Spinal cord (tissue), 9 donors: ENCODE measurements at regions not wholly inside any gene's neighbourhood (a gene's known extent, or its start where the extent isn't known, plus 50 kb on each side); places are given as distances from the start of the nearest gene placed in this dataset.
"Not testable (repeated sequence)": the region's sequence is repeated elsewhere in the genome, so short reads cannot be mapped to it uniquely, and the experiment has no call there.

ENCODE experiments used
- DNase-seq, 6 donors: peaks; one replicate each; pipeline versions ENCODE4 v3.0.0 to v3.0.0-alpha.2; 2013 to 2015; ENCODE audit warnings: low spot score in 6 of 6, low read depth in 4 of 6
- H3K27ac ChIP-seq: one replicate; pipeline ENCODE4 v1.5.1; 2013; ENCODE audit warnings: low read depth, low read length, control low read depth
- H3K27me3 ChIP-seq: one replicate; pipeline ENCODE4 v1.6.1; 2013; ENCODE audit warnings: low read length; ENCODE audit not compliant: control insufficient read depth, insufficient read depth
- H3K36me3 ChIP-seq: one replicate; pipeline ENCODE4 v1.6.1; 2013; ENCODE audit warnings: low read length; ENCODE audit not compliant: control insufficient read depth, insufficient read depth
- H3K4me1 ChIP-seq: one replicate; pipeline ENCODE4 v1.6.1; 2013; ENCODE audit warnings: low read length; ENCODE audit not compliant: control insufficient read depth, insufficient read depth
- H3K4me3 ChIP-seq: one replicate; pipeline ENCODE4 v1.5.1; 2013; ENCODE audit warnings: low read depth, low read length, control low read depth
- H3K9me3 ChIP-seq: one replicate; pipeline ENCODE4 v1.6.1; 2013; ENCODE audit warnings: low read length; ENCODE audit not compliant: control insufficient read depth, insufficient read depth
- WGBS: methylation state at CpG from one replicate; pipeline ENCODE4 v1.1.5; 2013; ENCODE audit warnings: missing lambda C conversion rate; ENCODE audit not compliant: insufficient coverage; 5-methylcytosine and 5-hydroxymethylcytosine counted together
- donor health status: healthy.

DNA sequence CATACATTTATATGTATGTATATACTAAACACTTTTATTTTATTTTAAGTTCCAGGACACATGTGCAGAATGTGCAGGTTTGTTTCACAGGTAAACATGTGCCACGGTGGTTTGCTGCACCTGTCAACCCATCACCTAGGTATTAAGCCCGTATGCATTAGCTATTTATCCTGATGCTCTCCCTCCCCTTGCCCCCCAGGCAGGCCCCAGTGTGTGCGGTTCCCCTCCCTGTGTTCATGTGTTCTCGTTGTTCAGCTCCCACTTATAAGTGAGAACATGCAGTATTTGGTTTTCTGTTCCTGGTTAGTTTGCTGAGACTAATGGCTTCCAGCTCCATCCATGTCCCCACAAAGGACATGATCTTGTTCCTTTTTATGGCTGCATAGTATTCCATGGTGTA lies 158.3 kb downstream of the TMEM132E start:
- H3K27ac ChIP-seq, H3K9me3 ChIP-seq, H3K27me3 ChIP-seq, H3K4me3 ChIP-seq, DNase-seq, H3K36me3 ChIP-seq: not testable (repeated sequence)
- H3K4me1 ChIP-seq = peaks cover 22% of the 10 kb centered on the region
- WGBS = 76% methylated on average over 2 of the region's 4 CpGs

DNA sequence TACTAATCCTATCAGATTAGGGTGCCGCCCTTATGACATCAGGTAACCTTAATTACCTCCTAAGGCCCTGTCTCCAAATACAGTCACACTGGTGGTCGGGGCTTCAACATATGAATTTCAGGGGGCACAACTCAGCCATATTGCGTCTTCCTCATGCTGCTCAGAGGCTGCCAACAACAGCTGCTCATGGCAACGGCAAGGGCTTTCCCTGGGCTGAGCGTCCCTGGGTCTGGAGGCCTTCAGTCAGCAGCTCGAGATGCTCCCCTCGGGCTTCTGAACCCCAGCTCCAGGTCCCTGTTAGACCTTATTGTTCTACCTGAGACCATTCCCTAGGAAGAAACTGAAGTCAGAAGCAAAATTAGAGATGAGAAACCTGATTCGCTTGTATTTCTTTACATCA lies 157.2 kb downstream of the TMEM132E start:
- no peaks in the 10 kb centered on the region for H3K36me3 ChIP-seq
- no peaks in the 10 kb centered on the region for H3K9me3 ChIP-seq
- H3K27me3 ChIP-seq = peaks cover under 1% of the 10 kb centered on the region
- H3K4me1 ChIP-seq = peaks cover 22% of the 10 kb centered on the region
- no peak overlapping the region for H3K27ac ChIP-seq
- H3K4me3 ChIP-seq = no peak overlapping the region
- DNase-seq = no peak
- 75% methylated on average over 6 of the region's 8 CpGs for WGBS

DNA sequence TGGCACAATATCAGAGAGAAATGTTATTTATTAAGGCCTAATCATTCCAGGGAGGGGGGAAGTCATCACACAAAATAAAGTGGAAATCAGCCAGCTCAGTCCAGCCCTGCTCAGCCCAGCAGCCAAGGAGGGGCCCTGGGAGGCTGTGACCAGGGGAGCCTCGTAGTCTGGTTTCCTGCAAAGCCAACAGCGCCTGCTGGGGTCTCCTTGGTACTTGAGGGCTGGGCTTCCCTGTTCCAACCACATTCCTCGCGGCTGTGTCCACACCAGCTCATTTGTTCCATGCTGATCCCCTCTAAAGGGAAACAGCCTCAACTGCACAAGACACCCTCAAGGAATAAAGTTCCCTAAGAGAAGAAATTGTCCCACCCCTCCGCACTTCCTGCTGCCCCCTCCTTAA lies 154.0 kb downstream of the TMEM132E start:
- H3K27ac ChIP-seq = no peak overlapping the region
- no peak overlapping the region for H3K4me3 ChIP-seq
- H3K9me3 ChIP-seq = no peaks in the 10 kb centered on the region
- WGBS = 18% methylated on average over 4 of the region's 5 CpGs
- DNase-seq = peak in 1 of 6 donors; percentile 42
- H3K27me3 ChIP-seq = no peaks in the 10 kb centered on the region
- H3K36me3 ChIP-seq = no peaks in the 10 kb centered on the region
- H3K4me1 ChIP-seq = peaks cover 18% of the 10 kb centered on the region

DNA sequence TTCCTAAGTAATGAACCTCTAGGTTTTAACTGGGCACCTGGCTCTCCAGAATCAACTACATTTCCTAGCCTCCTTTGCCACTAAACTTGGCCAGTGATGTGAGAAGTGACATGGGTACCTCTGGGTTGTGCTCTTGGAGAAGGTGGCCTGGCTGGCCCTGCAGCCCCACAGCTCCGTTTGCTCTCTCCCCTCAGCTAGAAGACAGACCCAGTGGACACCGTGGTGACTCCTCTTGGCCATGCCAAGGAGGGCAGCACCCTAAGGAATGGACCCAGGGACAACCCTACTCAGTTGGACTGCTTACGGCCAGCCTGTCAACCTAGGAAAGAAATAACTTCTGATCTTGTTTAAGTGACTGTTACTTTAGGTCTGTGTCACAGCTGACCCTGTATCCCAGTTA lies 151.4 kb downstream of the TMEM132E start:
- H3K4me1 ChIP-seq = peaks cover 17% of the 10 kb centered on the region
- DNase-seq = no peak
- H3K27me3 ChIP-seq = no peaks in the 10 kb centered on the region
- no peak overlapping the region for H3K27ac ChIP-seq
- H3K36me3 ChIP-seq = no peaks in the 10 kb centered on the region
- WGBS = 83% methylated on average over 2 of the region's 3 CpGs
- no peaks in the 10 kb centered on the region for H3K9me3 ChIP-seq
- no peak overlapping the region for H3K4me3 ChIP-seq

DNA sequence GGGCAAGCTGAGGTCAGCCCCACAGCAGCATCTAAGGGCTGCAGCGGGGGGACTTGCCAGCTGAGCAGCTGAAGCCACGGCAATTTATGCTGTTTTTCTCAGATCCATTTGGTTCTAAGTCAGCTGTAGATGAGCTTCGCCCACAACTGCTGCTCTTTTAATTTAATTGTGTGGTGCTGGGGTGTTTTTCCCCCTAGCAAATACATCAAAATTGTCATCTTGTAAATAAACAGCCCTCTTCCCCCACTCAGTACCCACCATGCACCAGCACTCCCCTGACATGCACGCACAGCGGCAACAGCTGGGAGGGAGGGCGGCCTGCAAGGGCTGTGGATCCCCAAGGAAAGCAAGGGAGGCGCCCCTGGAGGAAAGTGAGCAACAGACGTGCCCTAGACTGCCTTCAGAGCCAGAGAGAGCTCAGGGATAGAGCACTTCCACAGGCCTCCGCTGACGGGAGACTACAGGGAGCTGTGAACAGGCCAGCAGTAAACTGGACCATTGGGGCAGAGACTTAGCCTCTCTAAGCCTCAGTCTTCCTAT lies 149.5 kb downstream of the TMEM132E start:
- WGBS = 78% methylated on average over 5 of the region's 10 CpGs
- H3K36me3 ChIP-seq = no peaks in the 10 kb centered on the region
- DNase-seq = no peak
- peaks cover 28% of the 10 kb centered on the region for H3K4me1 ChIP-seq
- H3K27me3 ChIP-seq = no peaks in the 10 kb centered on the region
- no peaks in the 10 kb centered on the region for H3K9me3 ChIP-seq
- no peak overlapping the region for H3K27ac ChIP-seq
- H3K4me3 ChIP-seq = no peak overlapping the region

DNA sequence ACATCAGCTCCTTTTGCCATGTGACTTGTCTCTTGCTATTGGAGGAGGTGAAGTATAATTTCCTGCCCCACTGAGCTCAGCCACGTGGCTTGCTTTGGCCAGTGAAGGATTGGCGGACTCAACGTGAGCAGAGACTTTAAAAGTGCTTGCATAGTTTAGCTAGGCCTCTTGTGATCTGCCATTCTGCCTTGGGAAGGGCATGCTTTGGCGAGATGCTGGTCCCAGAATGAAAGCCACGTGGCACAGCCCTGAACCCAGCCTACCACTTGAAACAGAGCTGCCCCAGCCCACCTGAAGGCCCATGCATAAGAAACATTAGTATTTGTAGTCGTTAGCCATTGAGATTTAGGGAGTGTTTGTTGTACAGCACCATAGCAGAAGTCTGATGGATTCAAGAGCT lies 148.2 kb downstream of the TMEM132E start:
- 61% methylated on average over 4 of the region's 6 CpGs for WGBS
- H3K27me3 ChIP-seq = peaks cover 2% of the 10 kb centered on the region
- H3K36me3 ChIP-seq = no peaks in the 10 kb centered on the region
- peaks cover 25% of the 10 kb centered on the region for H3K4me1 ChIP-seq
- H3K27ac ChIP-seq = no peak overlapping the region
- DNase-seq = no peak
- no peaks in the 10 kb centered on the region for H3K9me3 ChIP-seq
- H3K4me3 ChIP-seq = no peak overlapping the region

DNA sequence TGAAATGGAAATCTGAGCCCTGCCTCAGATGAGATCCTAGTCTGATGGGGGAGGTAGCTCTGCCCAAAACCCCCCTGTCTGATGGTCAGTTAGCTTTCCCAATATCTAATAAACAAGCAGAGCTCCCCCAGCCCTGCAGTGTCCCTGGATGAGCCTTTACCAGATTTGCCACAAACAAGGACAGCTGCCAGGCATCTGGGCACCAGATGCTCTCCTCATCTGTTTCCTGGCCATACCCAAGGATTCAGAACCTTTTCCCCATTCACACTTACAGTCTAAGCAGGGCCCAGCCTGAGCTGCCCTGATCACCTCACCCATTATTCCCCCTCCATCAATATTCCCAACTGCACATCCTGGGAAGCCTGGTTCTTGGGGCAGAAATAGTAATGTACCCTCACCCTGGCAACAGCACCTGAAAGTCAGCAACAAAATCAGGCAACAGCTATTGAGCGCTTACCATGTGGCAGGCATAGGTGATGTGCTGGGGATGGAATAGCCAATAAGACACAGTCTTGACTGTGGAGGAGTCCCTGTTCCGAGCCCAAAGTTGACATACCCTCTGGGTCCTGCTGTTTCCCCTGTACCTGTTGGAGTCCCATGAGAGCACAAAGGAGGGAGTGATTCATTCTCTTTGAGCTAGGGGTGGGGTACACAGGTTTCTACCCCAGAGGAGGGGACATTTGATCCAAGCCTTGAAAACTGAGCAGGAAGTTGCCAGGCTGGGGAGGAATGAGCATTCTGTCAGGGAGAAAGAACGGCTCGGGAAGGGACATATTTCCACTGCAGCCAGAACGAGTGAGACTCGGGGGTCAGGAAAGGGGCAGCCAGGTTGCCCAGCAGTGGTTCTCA lies 147.4 kb downstream of the TMEM132E start:
- WGBS = 69% methylated on average over 6 of the region's 6 CpGs
- Histone ChIP-seq H3K4me3 (no peak overlapping the region), H3K9me3 (no peaks in the 10 kb centered on the region), H3K4me1 (peaks cover 31% of the 10 kb centered on the region), H3K27me3 (peaks cover 3% of the 10 kb centered on the region), H3K27ac (no peak overlapping the region), H3K36me3 (no peaks in the 10 kb centered on the region)
- peak in 1 of 6 donors; percentile 26 for DNase-seq

DNA sequence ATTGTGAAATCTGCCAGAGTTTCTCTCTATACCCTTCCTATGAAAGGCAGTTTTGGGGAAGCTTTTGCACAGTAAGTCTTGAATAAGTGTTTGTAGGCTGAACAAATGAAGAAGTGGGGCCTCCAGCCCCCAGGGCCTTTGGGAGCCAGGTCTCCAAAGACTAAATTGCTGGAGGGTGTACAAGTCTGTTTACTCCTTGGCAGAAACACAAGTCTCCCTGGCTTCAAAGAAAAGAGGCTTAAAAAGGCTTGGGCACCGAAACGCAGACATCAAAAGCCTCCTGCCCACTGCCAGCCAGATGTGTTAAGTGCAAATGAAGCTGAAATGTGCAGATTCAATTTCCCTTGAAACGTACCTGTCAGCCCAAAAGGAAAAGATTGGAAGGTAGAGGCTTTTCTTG lies 146.3 kb downstream of the TMEM132E start:
- Histone ChIP-seq H3K9me3 (no peaks in the 10 kb centered on the region), H3K4me3 (no peak overlapping the region), H3K27me3 (peaks cover 3% of the 10 kb centered on the region), H3K27ac (no peak overlapping the region), H3K36me3 (no peaks in the 10 kb centered on the region), H3K4me1 (peaks cover 37% of the 10 kb centered on the region)
- peak in 2 of 6 donors; percentile 54 to 73 for DNase-seq
- WGBS = 33% methylated on average over 2 of the region's 3 CpGs

DNA sequence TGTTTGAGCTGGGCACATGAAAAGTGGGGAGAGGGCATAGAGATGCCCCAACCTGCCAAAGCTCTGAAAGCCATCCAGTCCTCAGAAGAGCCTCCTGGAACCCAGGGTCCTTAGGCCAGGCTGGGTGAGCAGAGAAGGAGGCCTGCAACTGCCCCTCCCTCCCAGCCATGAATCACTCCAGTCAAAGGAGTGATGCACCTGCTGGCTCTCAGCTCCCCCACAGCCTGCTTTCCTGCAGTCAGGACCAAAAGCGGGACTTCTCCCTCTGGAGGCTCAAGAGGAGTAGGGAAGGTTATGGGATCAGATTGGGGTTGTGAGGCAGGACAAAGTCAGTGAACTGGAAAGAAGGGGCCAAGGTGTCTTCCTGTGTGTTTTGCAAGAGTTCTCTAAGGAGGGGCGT lies 145.6 kb downstream of the TMEM132E start:
- H3K27ac ChIP-seq = no peak overlapping the region
- WGBS = 53% methylated on average over 2 of the region's 2 CpGs

DNA sequence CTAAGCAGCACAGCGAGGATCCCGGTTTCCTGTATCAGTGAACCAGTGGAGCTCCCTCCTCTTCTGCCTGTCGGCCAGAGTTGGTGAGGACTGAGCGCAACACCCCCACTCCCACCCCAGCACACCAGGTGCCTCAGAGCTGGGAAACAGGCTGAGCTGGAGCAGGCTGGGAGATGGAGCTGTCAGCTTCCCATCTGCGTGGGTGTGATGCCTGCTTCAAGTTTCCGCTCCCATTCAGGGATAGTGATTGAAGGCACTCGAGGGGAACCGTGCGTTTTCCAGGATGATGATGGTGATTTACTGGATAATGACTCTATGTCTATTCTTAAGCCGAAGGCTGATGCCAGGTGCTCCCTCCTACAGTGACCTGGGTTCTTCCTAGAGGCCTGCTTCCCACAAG lies 144.5 kb downstream of the TMEM132E start:
- Histone ChIP-seq H3K36me3 (no peaks in the 10 kb centered on the region), H3K9me3 (no peaks in the 10 kb centered on the region), H3K27ac (no peak overlapping the region), H3K27me3 (peaks cover 3% of the 10 kb centered on the region), H3K4me3 (no peak overlapping the region), H3K4me1 (peaks cover 44% of the 10 kb centered on the region)
- no peak for DNase-seq
- 75% methylated on average over 9 of the region's 10 CpGs for WGBS

More for the DNA sequence above, 145.6 kb downstream of the TMEM132E start:
- DNase-seq = no peak
- Histone ChIP-seq H3K4me3 (no peak overlapping the region), H3K4me1 (peaks cover 39% of the 10 kb centered on the region), H3K27me3 (peaks cover 3% of the 10 kb centered on the region), H3K9me3 (no peaks in the 10 kb centered on the region), H3K36me3 (no peaks in the 10 kb centered on the region)
